GM12878 (cell line): ENCODE measurements at regions not wholly inside any gene's neighbourhood (a gene's known extent, or its start where the extent isn't known, plus 50 kb on each side); places are given as distances from the start of the nearest gene placed in this dataset.

Source experiments
- ATAC-seq: fragments of 200-7000 bp; cut with Tn5 transposase; 3 replicates; pipeline ENCODE4 v1.9.1; 2020; ENCODE audit warnings: mild to moderate bottlenecking, moderate library complexity
- BruUV-seq: library from RNA; stranded (reverse); fragments of 400-500 nt; replicated peaks from 2 replicates; lab custom pipeline; 2021; lab: Mats Ljungman, UMichigan
- CTCF ChIA-PET: fragments of 300-600 bp; sonication (Branson Sonifier 250); formaldehyde crosslinking; extraction: SDS; loops from one replicate; lab custom pipeline; 2021; ENCODE audit warnings: inconsistent platforms; lab: Yijun Ruan, JAX
- POLR2A ChIA-PET: fragments of 350-600 bp; formaldehyde crosslinking; extraction: SDS; loops from one replicate; lab custom pipeline; 2021; ENCODE audit warnings: inconsistent platforms; lab: Charles Lee
- RAD21 ChIA-PET: fragments of 300-600 bp; sonication (Branson Sonifier 250); formaldehyde crosslinking; loops from one replicate; lab custom pipeline; 2023; ENCODE audit warnings: antibody characterized with exemption; ENCODE audit not compliant: unreplicated experiment; lab: Charles Lee
- SMC1A ChIA-PET: fragments of 300-600 bp; sonication (Branson Sonifier 250); formaldehyde crosslinking; loops from one replicate; lab custom pipeline; 2023; ENCODE audit not compliant: unreplicated experiment, uncharacterized antibody; lab: Charles Lee
- DNase-seq: peaks from one replicate; pipeline ENCODE4 v3.0.0-alpha.2; 2011; ENCODE audit warnings: low read depth, low spot score
- FAIRE-seq: peaks from 3 replicates; lab custom pipeline; 2011; peaks lifted over from hg19 to GRCh38; lab: Jason Lieb, UNC
- H2AFZ ChIP-seq: 2 replicates; pipeline ENCODE4 v1.6.0; 2011; ENCODE audit warnings: low read depth, low read length, control low read depth; ENCODE audit not compliant: control insufficient read depth
- H3K27ac ChIP-seq: 2 replicates; pipeline ENCODE4 v1.5.1; 2011; ENCODE audit warnings: control low read depth; ENCODE audit not compliant: control insufficient read depth, insufficient read depth
- H3K27me3 ChIP-seq, 2 experiments: replicated peaks in 1 of 2; 2 replicates each; pipeline versions ENCODE4 v1.6.0 to v1.6.1; 2011; ENCODE audit warnings: low read length in 1 of 2; ENCODE audit not compliant: control insufficient read depth in 2 of 2, insufficient read depth in 2 of 2
- H3K36me3 ChIP-seq, 2 experiments: 2 replicates each; pipeline ENCODE4 v1.5.1; 2011; ENCODE audit warnings: low read length in 1 of 2; ENCODE audit not compliant: control insufficient read depth in 2 of 2, insufficient read depth in 2 of 2
- H3K4me1 ChIP-seq: 2 replicates; pipeline ENCODE4 v1.6.1; 2011; ENCODE audit warnings: mild to moderate bottlenecking, low read length, moderate library complexity, mixed read lengths; ENCODE audit not compliant: control insufficient read depth, insufficient read depth
- H3K4me2 ChIP-seq: 2 replicates; pipeline ENCODE4 v1.6.0; 2011; ENCODE audit warnings: control low read depth; ENCODE audit not compliant: control insufficient read depth, insufficient read depth
- H3K4me3 ChIP-seq: fragments of 200-600 bp; sonication (generic); 2 replicates; pipeline ENCODE4 v1.5.1; 2016
- H3K79me2 ChIP-seq: 2 replicates; pipeline ENCODE4 v1.6.0; 2011; ENCODE audit warnings: low read length; ENCODE audit not compliant: control insufficient read depth, insufficient read depth
- H3K9ac ChIP-seq: 2 replicates; pipeline ENCODE4 v1.8.0; 2011; ENCODE audit warnings: low read length, control low read depth, mixed read lengths; ENCODE audit not compliant: control insufficient read depth, insufficient read depth
- H3K9me3 ChIP-seq: replicated peaks from 3 replicates; pipeline ENCODE4 v1.5.1; 2011; ENCODE audit warnings: mild to moderate bottlenecking, low read length; ENCODE audit not compliant: control insufficient read depth, insufficient read depth
- H4K20me1 ChIP-seq: 2 replicates; pipeline ENCODE4 v1.6.0; 2011; ENCODE audit not compliant: control insufficient read depth, insufficient read depth
- ATF7 ChIP-seq: fragments of 450-650 bp; IDR thresholded peaks from 2 replicates; pipeline ENCODE4 v1.6.1; 2016; ENCODE audit warnings: low read depth, mild to moderate bottlenecking
- CTCF ChIP-seq, 3 experiments: IDR thresholded peaks in 2 of 3; conservative IDR thresholded peaks in 1 of 3; 2 replicates each; pipeline ENCODE4 v1.5.1; 2011; ENCODE audit warnings: low read depth in 3 of 3, low read length in 3 of 3, mild to moderate bottlenecking in 3 of 3, control low read depth in 2 of 3, moderate library complexity in 2 of 3, inconsistent platforms in 1 of 3, mixed read lengths in 1 of 3; ENCODE audit not compliant: control insufficient read depth in 2 of 3, insufficient read depth in 1 of 3; ENCODE audit errors: extremely low read depth in 1 of 3
- EED ChIP-seq: sonication (generic); IDR thresholded peaks from 2 replicates; pipeline ENCODE4 v1.6.1; 2016; ENCODE audit warnings: antibody characterized with exemption, low read depth
- ELK1 ChIP-seq: IDR thresholded peaks from 2 replicates; pipeline ENCODE4 v1.6.1; 2012; ENCODE audit warnings: low read depth, low read length, improper control_type of control experiment
- MEF2B ChIP-seq: fragments of 450-650 bp; IDR thresholded peaks from 2 replicates; pipeline ENCODE4 v1.6.1; 2018; ENCODE audit warnings: mild to moderate bottlenecking, moderate library complexity; ENCODE audit not compliant: partially characterized antibody, poor library complexity, severe bottlenecking
- PML ChIP-seq: IDR thresholded peaks from 2 replicates; pipeline ENCODE4 v1.6.1; 2012; ENCODE audit warnings: low read length, inconsistent platforms
- RUNX3 ChIP-seq: IDR thresholded peaks from 2 replicates; pipeline ENCODE4 v1.6.1; 2012; ENCODE audit warnings: low read length, inconsistent platforms
- WGBS: methylation state at CpG from one replicate; pipeline ENCODE4 v1.1.6; 2016; ENCODE audit warnings: low lambda C conversion rate; ENCODE audit not compliant: insufficient replicate concordance, insufficient coverage; ENCODE audit errors: missing lambda C conversion rate; 5-methylcytosine and 5-hydroxymethylcytosine counted together
- in situ Hi-C: fragments of 300-500 bp; cut with MboI; formaldehyde crosslinking; loops from 9 replicates; pipeline ENCODE4 v1.14.3; 2018; ENCODE audit warnings: mixed read lengths
- intact Hi-C: fragments of 100-400 bp; cut with micrococcal nuclease; formaldehyde crosslinking; loops from one replicate; pipeline ENCODE4 v1.14.2; 2022; ENCODE audit not compliant: unreplicated experiment

GRCh38 chr18:65227970-65228369 is 522.8 kb upstream of the CDH7 start:
- H3K79me2 ChIP-seq: no peaks in the 10 kb centered on the region
- DNase-seq (no peak), ATAC-seq (no peak), FAIRE-seq (no peak)
- no TSS peak for BruUV-seq
- no peaks in the 10 kb centered on the region for H3K9me3 ChIP-seq
- 53% methylated on average over 3 of the region's 3 CpGs for WGBS
- POLR2A ChIA-PET: no interaction called here
- intact Hi-C loops: no loop called here
- SMC1A ChIA-PET: interaction anchor here (1.4 kb wide), 1 partner anchor 42 kb away, joined by 3 read pairs; no protein-coding TSS in a partner anchor
- 0 out of 6 replicates have a peak, but pooled peaks of 1 of the 3 experiments have one; percentile 5 for TF ChIP-seq CTCF (IDR thresholded peaks at IDR 0.05 in 2 of 3, conservative IDR thresholded peaks at IDR 0.05 in 1 of 3; ENCODE audit: control insufficient read depth in 2 of 3, extremely low read depth in 1 of 3, insufficient read depth in 1 of 3, low read depth in 3 of 3, low read length in 3 of 3)
- no peak for TF ChIP-seq ELK1
- no peak for TF ChIP-seq ATF7
- TF ChIP-seq RUNX3: no peak
- no peak for TF ChIP-seq MEF2B
- TF ChIP-seq EED: no peak
- no peak for TF ChIP-seq PML
- no peak overlapping the region for H3K4me3 ChIP-seq
- CTCF ChIA-PET: no interaction called here
- no peaks in the 10 kb centered on the region for H3K4me1 ChIP-seq
- RAD21 ChIA-PET: no interaction called here
- H3K4me2 ChIP-seq: no peak overlapping the region
- no peaks in the 10 kb centered on the region for H3K36me3 ChIP-seq
- H2AFZ ChIP-seq: no peak overlapping the region
- H3K9ac ChIP-seq: no peak overlapping the region
- no peaks in the 10 kb centered on the region for H4K20me1 ChIP-seq
- H3K27ac ChIP-seq: no peak overlapping the region
- in situ Hi-C loops: no loop called here
- no peaks in the 10 kb centered on the region for H3K27me3 ChIP-seq
